GM23248 (cell line): ENCODE measurements at regions not wholly inside any gene's neighbourhood (a gene's known extent, or its start where the extent isn't known, plus 50 kb on each side); places are given as distances from the start of the nearest gene placed in this dataset.

Experiments used
- EZH2 ChIP-seq: fragments of 200-600 bp; sonication (generic); IDR thresholded peaks from 2 replicates; pipeline ENCODE4 v1.6.1; 2018; ENCODE audit warnings: antibody characterized with exemption, mild to moderate bottlenecking; ENCODE audit not compliant: insufficient read depth, poor library complexity, severe bottlenecking
- EZH2phosphoT487 ChIP-seq: fragments of 200-600 bp; sonication (generic); IDR thresholded peaks from 2 replicates; pipeline ENCODE4 v1.6.1; 2018; ENCODE audit warnings: antibody characterized with exemption, moderate library complexity, mild to moderate bottlenecking, low read depth; ENCODE audit not compliant: insufficient read depth

DNA sequence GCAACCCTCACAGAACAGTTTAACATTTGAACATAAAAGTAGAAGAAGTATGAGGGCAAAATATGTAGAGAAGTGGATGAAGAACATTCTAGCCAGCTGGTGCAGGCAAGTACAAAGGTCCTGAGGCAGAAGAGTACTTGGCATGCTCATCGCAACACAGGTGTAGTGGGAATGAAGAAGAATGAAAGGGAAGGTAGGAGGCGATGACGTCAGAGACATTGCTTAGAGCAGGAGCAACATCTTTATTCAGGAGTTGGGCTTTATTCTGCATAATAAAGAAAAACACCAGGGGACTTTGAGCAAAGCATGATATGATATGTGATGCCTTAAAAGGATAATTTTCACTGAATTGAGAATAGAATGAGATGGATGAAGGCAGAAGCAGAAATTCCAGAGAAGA is 570.6 kb upstream of the CDH9 start:
- TF ChIP-seq EZH2phosphoT487 (no peak), EZH2 (no peak)
